IMR-90 (cell line): ENCODE measurements at regions not wholly inside any gene's neighbourhood (a gene's known extent, or its start where the extent isn't known, plus 50 kb on each side); places are given as distances from the start of the nearest gene placed in this dataset.

ENCODE experiments used
- ATAC-seq: fragments of 200-7000 bp; cut with Tn5 transposase; 2 replicates; pipeline ENCODE4 v1.9.1; 2020; ENCODE audit warnings: low read depth, mild to moderate bottlenecking, moderate library complexity
- BruUV-seq: library from RNA; stranded (reverse); fragments of 400-500 nt; replicated peaks from 2 replicates; lab custom pipeline; 2021; lab: Mats Ljungman, UMichigan
- CTCF ChIA-PET: fragments of 300-600 bp; formaldehyde crosslinking; extraction: SDS; loops from one replicate; lab custom pipeline; 2021; ENCODE audit warnings: antibody characterized with exemption; lab: Yijun Ruan, JAX
- POLR2A ChIA-PET: fragments of 300-600 bp; sonication (Branson Sonifier 250); formaldehyde crosslinking; loops from one replicate; lab custom pipeline; 2022; ENCODE audit warnings: antibody characterized with exemption; ENCODE audit not compliant: unreplicated experiment; lab: Charles Lee
- DNase-seq: peaks from one replicate; pipeline ENCODE4 v3.0.0; 2013
- H2AFZ ChIP-seq: replicated peaks from 2 replicates; pipeline ENCODE3; 2013; ENCODE audit warnings: low read length, mild to moderate bottlenecking; ENCODE audit not compliant: poor library complexity
- H2AK5ac ChIP-seq: 2 replicates; pipeline ENCODE4 v1.6.1; 2013; ENCODE audit warnings: low read depth, low read length, inconsistent platforms
- H2AK9ac ChIP-seq: replicated peaks from 2 replicates; pipeline ENCODE3; 2013; ENCODE audit warnings: mild to moderate bottlenecking, low read depth, low read length, moderate library complexity; ENCODE audit not compliant: poor library complexity
- H2BK120ac ChIP-seq: 2 replicates; pipeline ENCODE4 v1.6.1; 2013; ENCODE audit warnings: low read depth, low read length, inconsistent platforms
- H2BK15ac ChIP-seq: 3 replicates; pipeline ENCODE4 v1.6.1; 2013; ENCODE audit warnings: low read depth, low read length, inconsistent platforms
- H2BK20ac ChIP-seq: 2 replicates; pipeline ENCODE4 v1.6.1; 2013; ENCODE audit warnings: low read depth, mild to moderate bottlenecking, inconsistent platforms, low read length, moderate library complexity
- H2BK5ac ChIP-seq: 2 replicates; pipeline ENCODE4 v1.6.1; 2013; ENCODE audit warnings: mild to moderate bottlenecking, low read depth, low read length, inconsistent platforms; ENCODE audit not compliant: poor library complexity, severe bottlenecking
- H3K14ac ChIP-seq: replicated peaks from 2 replicates; pipeline ENCODE4 v1.6.1; 2013; ENCODE audit warnings: low read depth, low read length, inconsistent platforms
- H3K18ac ChIP-seq: 2 replicates; pipeline ENCODE4 v1.6.1; 2013; ENCODE audit warnings: low read depth, low read length, control low read depth
- H3K23ac ChIP-seq: 2 replicates; pipeline ENCODE4 v1.6.1; 2013; ENCODE audit warnings: low read depth, low read length, inconsistent platforms
- H3K27ac ChIP-seq: 2 replicates; pipeline ENCODE4 v1.5.1; 2013; ENCODE audit warnings: mild to moderate bottlenecking, control low read depth, low read length; ENCODE audit not compliant: insufficient read depth
- H3K27me3 ChIP-seq: 2 replicates; pipeline ENCODE4 v1.6.1; 2013; ENCODE audit warnings: low read length; ENCODE audit not compliant: control insufficient read depth, insufficient read depth
- H3K36me3 ChIP-seq: 2 replicates; pipeline ENCODE4 v1.6.1; 2013; ENCODE audit warnings: low read length, mixed read lengths; ENCODE audit not compliant: control insufficient read depth, insufficient read depth
- H3K4ac ChIP-seq: 2 replicates; pipeline ENCODE4 v1.6.1; 2013; ENCODE audit warnings: low read depth, low read length, inconsistent platforms
- H3K4me1 ChIP-seq: 2 replicates; pipeline ENCODE4 v1.6.1; 2013; ENCODE audit warnings: low read length, mixed read lengths; ENCODE audit not compliant: control insufficient read depth, insufficient read depth
- H3K4me2 ChIP-seq: 2 replicates; pipeline ENCODE4 v1.6.1; 2013; ENCODE audit warnings: low read depth, mild to moderate bottlenecking, control low read depth, low read length, moderate library complexity
- H3K4me3 ChIP-seq: 2 replicates; pipeline ENCODE4 v1.5.1; 2013; ENCODE audit warnings: low read depth, mild to moderate bottlenecking, control low read depth, low read length, moderate library complexity; ENCODE audit not compliant: insufficient read depth
- H3K56ac ChIP-seq: 2 replicates; pipeline ENCODE4 v1.6.1; 2013; ENCODE audit warnings: low read length, inconsistent platforms; ENCODE audit not compliant: insufficient read depth; ENCODE audit errors: extremely low read depth
- H3K79me1 ChIP-seq, 2 experiments: 2 replicates each; pipeline ENCODE4 v1.6.1; 2013; ENCODE audit warnings: low read length in 2 of 2, inconsistent platforms in 1 of 2, low read depth in 1 of 2
- H3K9ac ChIP-seq: 2 replicates; pipeline ENCODE4 v1.6.1; 2013; ENCODE audit warnings: low read depth, low read length, control low read depth
- H3K9me1 ChIP-seq: 2 replicates; pipeline ENCODE4 v1.6.1; 2013; ENCODE audit warnings: low read length, inconsistent platforms; ENCODE audit not compliant: insufficient read depth
- H3K9me3 ChIP-seq: 2 replicates; pipeline ENCODE4 v1.6.1; 2013; ENCODE audit warnings: low read length; ENCODE audit not compliant: control insufficient read depth, insufficient read depth
- H4K20me1 ChIP-seq: 2 replicates; pipeline ENCODE4 v1.6.1; 2013; ENCODE audit warnings: low read length, inconsistent platforms; ENCODE audit not compliant: insufficient read depth
- H4K5ac ChIP-seq: 2 replicates; pipeline ENCODE4 v1.6.1; 2013; ENCODE audit warnings: mild to moderate bottlenecking, low read depth, low read length, control low read depth
- H4K8ac ChIP-seq, 2 experiments: 2 replicates each; pipeline ENCODE4 v1.6.1; 2013; ENCODE audit warnings: low read depth in 2 of 2, low read length in 2 of 2, control low read depth in 1 of 2, inconsistent platforms in 1 of 2
- H4K91ac ChIP-seq: 2 replicates; pipeline ENCODE4 v1.6.1; 2013; ENCODE audit warnings: low read depth, low read length, inconsistent platforms; ENCODE audit not compliant: insufficient read depth
- CHD1 ChIP-seq: IDR thresholded peaks from 2 replicates; pipeline ENCODE4 v1.6.1; 2012; ENCODE audit warnings: low read depth, low read length, improper control_type of control experiment
- MAZ ChIP-seq: IDR thresholded peaks from 2 replicates; pipeline ENCODE4 v1.6.1; 2012; ENCODE audit warnings: low read depth, mild to moderate bottlenecking, low read length, improper control_type of control experiment, moderate library complexity, borderline replicate concordance
- WGBS, 2 experiments: methylation state at CpG; one replicate each; pipeline versions ENCODE4 v1.1.5 to v1.1.7; 2013; ENCODE audit warnings: missing lambda C conversion rate in 2 of 2; ENCODE audit not compliant: insufficient read length in 1 of 2; ENCODE audit errors: extremely low coverage in 2 of 2; 5-methylcytosine and 5-hydroxymethylcytosine counted together
- dilution Hi-C: fragments of 300-500 bp; cut with HindIII; formaldehyde crosslinking; loops from one replicate; pipeline ENCODE4 v1.14.3; 2018; ENCODE audit warnings: low sequenced_read_pairs; ENCODE audit not compliant: unreplicated experiment
- in situ Hi-C: fragments of 300-500 bp; cut with MboI; formaldehyde crosslinking; loops from 3 replicates; pipeline ENCODE4 v1.14.3; 2019; ENCODE audit warnings: low sequenced_read_pairs, inconsistent platforms, mixed read lengths
- intact Hi-C: fragments of 100-400 bp; cut with micrococcal nuclease; formaldehyde crosslinking; loops from 2 replicates; pipeline ENCODE4 v1.10.0; 2022

DNA sequence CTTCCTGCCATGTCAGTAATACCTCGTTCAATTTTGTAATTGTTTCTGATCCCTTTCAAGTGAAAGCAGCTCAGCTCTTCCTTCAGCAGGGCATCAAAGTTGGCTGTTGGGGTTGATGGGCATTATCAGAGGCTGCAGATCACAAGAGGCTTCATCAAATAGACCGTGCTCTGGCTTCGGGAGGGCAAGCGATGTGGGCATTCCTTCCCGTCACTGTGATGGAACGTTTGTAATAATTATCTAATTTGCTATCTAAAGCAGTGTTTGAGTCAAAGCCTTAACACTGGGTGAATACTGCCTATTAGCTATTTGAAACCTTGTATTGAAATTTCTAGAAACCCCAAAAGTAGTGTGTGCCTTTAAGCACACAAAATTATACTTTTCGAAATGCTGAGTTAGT is 170.1 kb downstream of the OTUD1 start:
- no TSS peak for BruUV-seq
- Histone ChIP-seq H3K27ac (no peak overlapping the region), H2AFZ (no peak overlapping the region), H2AK9ac (no peak overlapping the region), H3K79me1 (no peaks in the 10 kb centered on the region), H4K8ac (no peak overlapping the region), H3K36me3 (no peaks in the 10 kb centered on the region), H2AK5ac (no peak overlapping the region), H4K5ac (no peak overlapping the region), H2BK20ac (no peak overlapping the region), H3K9ac (no peak overlapping the region), H3K4me1 (no peaks in the 10 kb centered on the region), H3K9me3 (peaks cover 14% of the 10 kb centered on the region), H2BK120ac (no peak overlapping the region), H3K23ac (no peak overlapping the region), H3K18ac (no peak overlapping the region), H4K91ac (no peak overlapping the region), H3K27me3 (no peaks in the 10 kb centered on the region), H3K4me3 (no peak overlapping the region), H3K14ac (no peak overlapping the region), H2BK15ac (no peak overlapping the region), H3K4me2 (no peak overlapping the region), H4K20me1 (no peaks in the 10 kb centered on the region), H2BK5ac (no peak overlapping the region), H3K56ac (no peak overlapping the region), H3K9me1 (no peaks in the 10 kb centered on the region), H3K4ac (no peak overlapping the region)
- dilution Hi-C loops = no loop called here
- TF ChIP-seq MAZ = no peak
- no peak for TF ChIP-seq CHD1
- intact Hi-C loops = no loop called here
- ATAC-seq (no peak), DNase-seq (no peak)
- CTCF ChIA-PET = no interaction called here
- in situ Hi-C loops = no loop called here
- POLR2A ChIA-PET = no interaction called here
- WGBS, 2 experiments = no CpG with 5 or more reads among the region's 7 CpGs
